RCC 7860 (cell line): ENCODE measurements at regions not wholly inside any gene's neighbourhood (a gene's known extent, or its start where the extent isn't known, plus 50 kb on each side); places are given as distances from the start of the nearest gene placed in this dataset.

Source experiments
- DNase-seq: peaks from one replicate; pipeline ENCODE4 v3.0.0-alpha.2; 2015; ENCODE audit warnings: low spot score
- FAIRE-seq: peaks from 2 replicates; lab custom pipeline; 2012; peaks lifted over from hg19 to GRCh38; lab: Jason Lieb, UNC

DNA sequence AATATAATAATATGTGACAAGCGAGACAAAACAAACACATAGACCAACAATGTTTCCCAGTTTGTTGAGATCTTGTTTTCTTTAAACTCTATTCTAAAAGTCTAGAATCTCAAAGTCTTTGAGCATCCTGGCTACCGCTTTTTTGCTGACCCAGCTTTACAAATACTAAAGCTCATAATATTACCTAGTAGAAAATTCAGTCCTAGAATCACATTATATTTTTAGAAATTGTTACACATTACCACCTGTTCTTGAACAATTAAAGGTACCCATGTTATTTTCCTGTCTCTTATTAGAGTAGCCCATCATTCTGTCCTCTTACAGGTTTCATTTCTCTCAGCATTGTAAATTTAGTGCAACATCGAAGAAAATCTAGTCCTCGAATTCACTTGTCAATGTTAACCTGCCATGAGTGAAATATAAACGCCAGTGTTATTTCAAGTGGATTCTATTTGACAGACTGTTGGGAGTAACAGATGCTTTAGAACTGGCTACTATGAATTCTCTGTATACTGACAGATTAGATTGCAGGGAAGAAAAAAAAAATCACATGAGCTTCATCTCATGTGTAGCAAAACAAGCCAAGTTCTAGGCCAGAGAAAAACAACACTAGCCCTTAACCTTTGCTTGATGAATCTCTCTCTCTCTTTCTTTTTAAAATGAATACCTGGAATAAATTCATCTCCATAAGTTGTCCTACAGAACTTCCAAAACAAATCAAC lies 851.2 kb upstream of the ADAMTS5 start:
- FAIRE-seq: no peak
- no peak for DNase-seq

DNA sequence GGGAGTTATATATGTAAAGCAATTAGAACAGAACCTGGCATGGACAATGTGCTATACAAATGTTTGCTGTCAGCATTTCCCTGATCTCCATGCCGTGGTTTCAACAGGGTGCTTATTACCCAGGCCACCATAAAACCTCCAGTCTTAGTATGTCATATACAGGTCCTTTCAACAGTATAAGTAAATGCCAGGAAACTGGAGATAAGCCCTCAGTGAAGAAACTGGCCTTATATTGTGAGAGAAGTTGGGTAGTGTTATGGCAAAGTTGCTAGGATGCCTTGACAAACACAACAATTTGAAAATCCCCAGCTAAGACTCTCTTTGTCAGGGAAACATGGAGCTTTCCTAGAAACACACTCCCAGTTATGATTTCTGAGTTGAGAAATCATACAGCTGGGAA lies 850.2 kb upstream of the ADAMTS5 start:
- FAIRE-seq: no peak
- DNase-seq: no peak

DNA sequence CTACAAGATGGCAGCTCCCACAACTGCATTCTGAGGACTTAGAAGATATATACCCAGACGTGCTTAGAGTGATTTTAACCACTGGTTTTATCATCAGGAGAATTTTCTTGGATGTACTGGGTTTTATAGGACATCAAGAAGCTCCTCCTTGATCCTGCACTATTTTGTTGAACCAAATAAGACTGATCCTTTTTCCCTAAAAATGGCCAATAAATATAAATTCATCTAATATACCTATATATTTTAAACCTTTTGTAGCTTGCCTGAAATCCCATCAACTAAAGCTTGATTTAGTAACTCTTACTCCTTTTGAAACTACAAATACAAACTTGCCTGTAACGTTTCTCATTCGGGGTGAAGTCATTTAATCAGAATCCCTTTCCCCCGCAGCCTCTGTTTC lies 849.4 kb upstream of the ADAMTS5 start:
- no peak for DNase-seq
- FAIRE-seq: no peak

DNA sequence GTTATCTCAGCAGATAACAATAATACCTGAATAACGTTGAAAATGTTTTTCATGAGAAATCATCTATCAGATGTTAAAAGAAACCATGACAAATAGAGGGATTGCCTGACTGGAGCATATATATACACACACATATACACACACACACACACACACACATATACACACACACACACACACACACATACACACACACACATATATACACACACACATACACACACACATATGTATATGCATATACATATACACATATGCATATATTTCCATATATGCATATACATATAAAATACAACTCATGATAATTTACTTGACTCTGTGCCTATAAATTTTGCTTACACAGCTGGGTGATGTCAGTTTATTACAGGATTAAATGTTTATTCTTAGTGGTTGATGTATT lies 847.3 kb upstream of the ADAMTS5 start:
- no peak for DNase-seq
- no peak for FAIRE-seq

DNA sequence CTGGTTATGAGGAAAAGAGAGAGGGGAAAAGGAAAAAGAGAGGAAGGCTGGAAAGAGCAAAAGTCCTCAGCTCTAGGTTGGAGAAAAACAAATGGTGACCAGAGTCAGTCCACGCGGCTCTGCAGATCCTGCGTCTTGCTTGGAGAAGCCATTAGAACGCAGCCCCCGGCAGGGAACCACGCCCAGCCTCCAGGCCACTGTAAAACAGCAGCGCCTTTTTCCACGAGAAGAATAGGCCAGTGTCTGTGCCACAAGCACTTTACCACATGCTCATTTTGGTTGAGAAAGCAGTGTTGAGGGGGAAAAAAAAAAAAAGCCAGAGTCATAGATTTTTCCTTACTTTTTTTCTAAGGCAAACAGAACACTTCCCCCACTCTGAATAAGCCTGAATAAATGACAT lies 846.9 kb upstream of the ADAMTS5 start:
- DNase-seq (no peak), FAIRE-seq (no peak)

DNA sequence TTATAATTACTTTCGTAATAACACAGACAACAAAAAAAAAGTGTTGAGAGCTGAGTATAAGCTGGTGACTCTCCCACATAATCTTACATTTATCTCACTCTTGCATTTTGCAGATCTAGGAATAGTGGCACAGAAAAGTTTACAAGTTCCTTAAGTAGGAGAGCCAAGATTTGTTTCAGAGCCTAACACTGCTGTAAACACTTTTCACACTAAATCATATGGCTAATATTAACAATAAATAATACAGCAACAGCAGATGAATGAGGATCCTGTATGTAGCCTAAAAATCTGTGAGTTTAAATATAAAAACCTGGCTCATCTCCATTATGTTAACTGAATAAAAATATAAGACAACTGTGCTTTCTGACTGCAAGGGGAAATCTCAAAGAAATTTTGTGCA lies 846.5 kb upstream of the ADAMTS5 start:
- DNase-seq (no peak), FAIRE-seq (no peak)

DNA sequence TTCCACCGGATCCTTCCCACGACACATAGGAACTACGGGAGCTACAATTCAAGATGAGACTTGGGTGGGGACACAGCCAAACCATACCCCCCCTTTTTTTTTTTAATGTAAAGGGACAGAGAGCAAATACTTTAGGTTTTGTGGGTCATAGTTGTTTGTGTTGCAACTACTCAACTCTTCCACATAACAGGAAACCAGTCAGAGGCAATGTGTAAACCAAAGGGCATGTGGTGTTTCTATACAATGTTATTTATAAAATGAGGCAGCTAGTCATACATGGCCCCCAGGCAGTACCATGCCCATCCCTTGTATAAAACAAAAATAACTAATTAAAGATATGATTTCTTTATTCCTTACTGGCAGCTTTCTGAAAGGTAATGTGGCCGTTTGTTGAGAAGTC lies 845.4 kb upstream of the ADAMTS5 start:
- FAIRE-seq: no peak
- DNase-seq: no peak

DNA sequence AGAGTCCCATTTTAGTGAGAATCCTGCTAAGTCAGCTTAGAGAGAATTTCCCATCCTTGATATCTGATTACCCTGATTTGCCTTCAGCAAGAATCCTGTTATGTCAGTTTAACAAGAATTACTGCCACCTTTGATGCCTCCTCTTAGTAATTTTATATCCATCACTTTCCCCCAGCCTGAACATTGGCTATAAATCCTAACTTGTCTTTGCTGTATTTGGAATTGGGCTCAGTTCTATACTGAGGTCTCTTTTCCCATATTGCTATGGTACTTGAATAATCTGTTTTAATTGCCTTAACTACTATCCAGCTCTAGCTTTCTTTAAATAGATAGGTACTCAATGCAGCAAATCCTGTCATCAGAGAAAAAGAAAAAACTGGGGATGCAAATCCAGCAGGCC lies 842.0 kb upstream of the ADAMTS5 start:
- DNase-seq (no peak), FAIRE-seq (no peak)

DNA sequence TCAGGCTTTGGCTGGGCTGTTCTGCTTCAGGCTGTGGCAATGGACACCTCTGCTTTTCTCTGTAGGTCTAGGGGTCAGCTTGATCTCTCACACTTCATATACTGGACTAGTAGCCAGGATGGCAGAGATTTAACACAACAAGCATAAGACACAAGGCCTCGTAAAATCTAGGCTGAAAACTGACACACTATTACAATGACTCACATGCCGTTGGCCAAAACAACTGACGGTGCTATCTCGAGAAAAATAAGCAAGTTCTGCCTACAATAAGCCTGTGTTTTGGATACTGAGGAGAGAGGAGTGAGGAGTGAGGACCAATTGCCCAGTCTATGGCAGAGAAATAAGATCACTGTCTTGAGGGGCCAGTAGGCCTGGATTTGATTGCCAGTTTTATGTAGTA lies 840.7 kb upstream of the ADAMTS5 start:
- no peak for FAIRE-seq
- no peak for DNase-seq

DNA sequence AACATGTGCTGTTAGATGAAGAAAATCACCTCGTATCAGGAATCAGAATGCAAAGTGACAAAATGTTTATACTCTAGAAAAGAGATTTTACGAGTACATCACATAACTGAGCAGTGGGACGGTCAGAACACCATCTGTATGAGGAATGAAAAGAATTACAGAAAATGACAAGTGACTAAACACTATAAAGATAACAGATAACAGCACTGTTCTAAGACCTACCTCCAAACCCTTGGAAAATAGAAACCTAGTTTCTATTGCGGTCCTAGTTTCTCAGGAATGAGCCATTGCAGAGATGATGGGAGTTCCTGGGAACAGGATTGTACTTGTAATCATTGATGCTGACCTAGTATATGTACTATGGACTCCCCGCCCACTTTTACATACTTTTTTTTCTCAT lies 839.4 kb upstream of the ADAMTS5 start:
- DNase-seq (no peak), FAIRE-seq (no peak)

DNA sequence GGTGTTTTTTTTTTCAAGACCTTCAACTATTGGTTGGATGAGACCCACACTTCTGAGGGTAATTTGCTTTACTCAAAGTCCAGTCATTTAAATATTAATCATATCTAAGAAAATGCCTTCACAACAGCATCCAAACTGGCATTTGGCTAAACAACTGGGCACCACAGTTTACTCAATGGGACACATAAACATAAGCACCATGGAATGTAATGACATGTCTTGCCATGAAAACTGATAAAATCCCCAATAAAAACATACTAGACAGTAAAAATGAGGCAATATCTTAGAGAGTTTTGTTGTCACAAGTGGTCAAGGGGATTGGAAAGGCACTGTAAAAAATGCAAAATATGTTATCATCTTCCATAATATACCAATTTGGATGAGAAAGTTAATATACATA lies 838.8 kb upstream of the ADAMTS5 start:
- no peak for FAIRE-seq

DNA sequence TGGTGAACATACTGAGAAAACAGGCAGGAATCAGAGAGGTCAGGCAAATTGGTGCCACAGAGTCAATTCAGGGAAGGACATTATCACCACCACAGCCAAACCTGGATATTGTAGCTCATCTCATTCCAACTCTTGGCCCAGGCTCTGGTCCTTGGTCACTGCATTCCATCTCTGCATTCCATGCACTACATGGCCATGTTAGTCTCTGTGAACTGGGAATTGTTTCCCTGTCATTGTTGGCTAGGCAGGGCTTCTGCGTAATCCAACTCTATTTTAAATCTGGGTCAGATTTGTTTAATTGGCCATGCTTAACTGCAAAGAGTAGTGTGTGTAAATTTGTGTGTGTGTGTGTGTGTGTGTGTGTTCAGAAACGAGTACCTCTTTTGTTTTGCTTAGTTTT lies 837.6 kb upstream of the ADAMTS5 start:
- FAIRE-seq (no peak), DNase-seq (no peak)

More for the DNA sequence above, 838.8 kb upstream of the ADAMTS5 start:
- DNase-seq: no peak

DNA sequence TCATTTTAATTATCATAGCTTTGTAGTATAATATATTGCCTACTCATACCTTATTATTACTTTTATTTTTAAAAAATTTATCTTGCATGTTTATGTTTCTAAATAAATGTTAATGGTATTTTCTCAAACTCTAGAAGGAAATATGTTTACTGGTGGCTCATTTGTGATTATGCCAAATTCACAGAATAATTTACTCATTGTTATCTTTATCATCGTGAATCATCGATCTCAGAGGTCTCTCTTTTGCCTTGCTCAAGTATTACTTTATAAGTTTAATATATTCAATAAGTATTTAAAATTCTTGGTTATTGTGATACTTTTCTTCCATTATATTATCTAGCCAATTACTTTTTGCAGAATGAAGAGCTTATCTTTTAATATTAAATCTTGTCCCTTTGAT lies 836.7 kb upstream of the ADAMTS5 start:
- no peak for DNase-seq
- peak; percentile 14 for FAIRE-seq

DNA sequence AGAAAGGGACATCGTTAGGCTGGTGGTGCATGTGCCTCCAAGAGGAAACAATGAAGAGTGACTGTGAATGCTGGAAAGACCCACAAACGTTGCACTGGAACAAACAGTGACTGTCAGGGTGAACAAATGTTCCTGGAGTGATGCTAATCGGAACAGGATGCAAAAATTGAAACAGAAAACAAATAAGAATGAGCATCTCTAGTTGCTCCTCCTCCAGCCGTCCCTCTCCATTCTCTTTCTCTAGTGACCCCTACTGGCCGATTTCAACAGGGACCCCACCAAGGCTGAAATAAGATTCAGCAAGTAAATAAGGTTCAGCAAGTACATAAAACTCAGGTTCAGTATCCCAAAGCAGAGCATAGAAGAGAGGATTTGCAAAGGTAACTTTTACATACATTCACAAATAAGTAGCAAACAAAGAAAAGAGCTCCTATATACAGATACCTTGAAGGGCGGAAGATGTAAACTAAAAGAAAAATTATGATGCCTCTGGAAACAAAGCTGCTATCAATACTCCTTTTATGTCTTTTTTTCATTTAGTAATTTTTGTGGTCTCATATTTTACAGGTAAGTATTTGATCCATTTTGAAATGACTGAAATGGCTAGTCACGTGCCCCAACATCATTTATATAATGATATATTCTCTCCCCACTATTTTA lies 836.1 kb upstream of the ADAMTS5 start:
- FAIRE-seq (no peak), DNase-seq (peak; percentile 21)

DNA sequence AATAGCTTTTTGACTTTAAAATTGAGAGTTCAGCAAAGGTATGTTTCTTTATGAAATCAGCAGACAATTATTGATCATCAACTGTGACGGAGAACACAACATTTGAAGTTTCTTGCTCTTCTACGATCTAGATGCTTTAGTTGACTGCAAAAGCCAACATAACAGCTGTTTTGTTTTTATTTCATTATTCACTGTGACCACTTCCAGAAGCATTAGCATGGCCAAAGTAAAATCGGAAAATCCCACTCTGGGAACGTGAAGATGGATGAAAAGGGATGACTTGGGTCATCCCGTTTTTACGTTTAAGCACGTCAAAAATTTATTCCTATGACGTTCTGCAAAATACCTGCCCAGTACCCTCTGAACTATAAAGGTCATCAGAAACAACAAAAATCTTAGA lies 833.0 kb upstream of the ADAMTS5 start:
- DNase-seq (no peak), FAIRE-seq (no peak)

DNA sequence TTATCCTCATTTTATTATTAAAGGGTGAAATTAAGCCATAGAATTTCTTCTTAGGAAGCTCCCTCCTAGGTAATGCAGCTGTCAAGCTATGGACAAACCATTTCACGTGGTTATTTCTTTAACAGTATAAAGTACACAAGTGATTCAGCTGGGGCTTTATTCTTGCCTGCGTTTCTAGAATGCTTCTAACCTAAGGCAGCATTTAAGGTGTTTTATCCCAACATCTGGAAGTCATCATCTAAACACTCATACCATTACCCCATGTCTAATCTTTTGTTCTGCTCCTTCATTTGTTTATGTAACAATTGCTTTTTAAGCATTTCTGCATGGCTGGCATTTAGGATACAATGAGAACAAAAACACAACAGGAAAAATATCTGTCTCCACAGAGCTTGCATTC lies 829.2 kb upstream of the ADAMTS5 start:
- no peak for DNase-seq
- no peak for FAIRE-seq

DNA sequence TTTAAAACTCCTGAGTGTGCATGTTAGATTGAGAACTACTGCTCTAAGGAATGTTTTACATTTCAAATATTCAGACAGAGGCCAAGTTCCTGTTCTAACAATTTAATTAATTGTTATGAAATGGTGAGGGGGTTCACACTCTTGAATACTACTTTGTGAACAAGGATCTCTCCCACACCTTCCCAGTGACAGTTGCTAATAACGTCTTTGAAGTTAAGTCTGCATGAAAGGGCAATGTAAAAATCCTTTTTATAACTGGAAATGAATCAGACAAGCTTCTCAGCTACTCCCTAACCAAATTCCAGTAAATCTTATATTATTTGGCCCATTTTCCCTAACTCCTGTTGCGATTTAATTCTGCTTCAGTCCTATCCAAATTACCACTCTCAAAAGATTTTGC lies 828.5 kb upstream of the ADAMTS5 start:
- no peak for DNase-seq
- FAIRE-seq: no peak

DNA sequence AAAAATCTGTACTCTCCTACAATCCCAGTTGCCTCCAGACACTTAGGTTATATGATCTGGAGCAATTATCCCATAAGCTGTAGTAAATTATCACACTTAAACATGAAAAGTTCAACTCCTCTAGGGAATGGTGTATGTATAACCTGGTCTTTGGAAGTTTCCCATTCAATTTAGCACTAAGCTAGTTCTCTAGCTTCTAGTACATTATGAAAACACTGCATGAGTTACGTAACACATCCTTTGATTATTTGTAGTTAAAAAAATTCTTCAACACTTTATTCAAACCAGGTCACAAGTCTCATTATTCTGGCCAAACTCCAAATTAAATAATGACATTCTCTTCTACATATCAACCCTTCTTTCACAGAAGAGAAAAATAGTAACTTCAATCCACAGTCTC lies 827.0 kb upstream of the ADAMTS5 start:
- no peak for FAIRE-seq
- DNase-seq: no peak

DNA sequence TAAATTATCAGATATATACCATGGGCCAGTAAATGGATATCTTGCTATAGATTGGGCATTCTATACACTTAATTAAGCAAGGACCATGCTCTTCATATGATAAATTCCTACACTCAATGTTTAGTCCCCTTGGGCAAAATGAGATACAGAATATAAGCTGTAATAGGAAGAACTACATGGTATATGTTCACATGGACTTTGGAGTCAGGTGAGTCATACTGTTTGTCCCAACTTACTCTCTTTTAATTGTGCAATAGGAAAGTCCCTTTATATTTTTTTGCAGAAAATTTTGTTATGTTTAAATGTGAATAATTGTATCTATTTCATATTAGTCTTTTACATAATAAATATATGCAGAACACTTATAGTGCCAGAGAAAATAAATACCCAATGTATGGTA lies 820.2 kb upstream of the ADAMTS5 start:
- DNase-seq: no peak
- no peak for FAIRE-seq

DNA sequence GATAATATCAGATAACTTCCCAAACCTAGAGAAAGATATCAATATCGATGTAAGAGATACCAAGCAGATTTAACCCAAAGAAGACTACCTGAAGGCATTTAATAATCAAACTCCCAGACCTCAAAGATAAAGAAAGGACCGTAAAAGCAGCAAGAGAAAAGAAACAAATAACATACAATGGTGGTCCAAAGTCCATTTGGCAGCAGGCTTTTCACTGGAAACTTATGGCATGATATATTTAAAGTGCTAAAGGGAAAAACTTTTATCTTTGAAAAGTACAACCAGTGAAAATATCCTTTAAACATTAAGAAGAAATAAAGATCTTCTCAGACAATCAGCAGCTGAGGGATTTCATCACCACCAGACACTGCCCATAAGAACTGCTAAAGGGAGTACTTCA lies 812.7 kb upstream of the ADAMTS5 start:
- DNase-seq (no peak), FAIRE-seq (no peak)

DNA sequence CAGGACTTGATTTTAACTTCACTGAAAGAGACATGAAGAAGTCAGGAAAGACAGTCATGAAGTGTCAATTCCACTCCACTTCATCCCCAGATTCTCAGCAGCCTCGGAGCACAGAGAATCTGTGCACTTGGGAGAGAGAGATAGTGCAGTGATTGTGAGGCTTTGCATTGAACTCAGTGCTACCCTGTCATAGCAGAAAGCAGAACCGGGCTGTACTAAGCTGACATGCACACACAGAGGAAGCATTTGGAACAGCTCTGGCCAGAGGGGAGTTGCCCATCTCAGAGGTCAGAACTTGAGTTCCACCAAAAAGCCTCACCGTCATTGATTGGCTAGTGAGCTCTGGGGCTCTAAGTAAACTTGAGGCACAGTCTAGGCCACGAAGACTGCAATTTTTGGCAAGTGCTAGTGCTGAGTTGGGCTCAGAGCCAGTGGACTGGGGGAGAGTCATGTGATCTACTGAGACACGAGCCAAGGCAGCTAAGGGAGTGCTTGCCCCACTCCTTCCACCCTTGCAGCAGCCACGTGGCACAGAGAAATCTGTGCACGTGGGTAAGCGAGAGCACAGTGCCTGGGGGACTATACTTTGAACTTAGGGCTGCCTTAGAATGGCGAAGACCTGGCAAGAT lies 810.2 kb upstream of the ADAMTS5 start:
- DNase-seq: no peak
- FAIRE-seq: no peak

DNA sequence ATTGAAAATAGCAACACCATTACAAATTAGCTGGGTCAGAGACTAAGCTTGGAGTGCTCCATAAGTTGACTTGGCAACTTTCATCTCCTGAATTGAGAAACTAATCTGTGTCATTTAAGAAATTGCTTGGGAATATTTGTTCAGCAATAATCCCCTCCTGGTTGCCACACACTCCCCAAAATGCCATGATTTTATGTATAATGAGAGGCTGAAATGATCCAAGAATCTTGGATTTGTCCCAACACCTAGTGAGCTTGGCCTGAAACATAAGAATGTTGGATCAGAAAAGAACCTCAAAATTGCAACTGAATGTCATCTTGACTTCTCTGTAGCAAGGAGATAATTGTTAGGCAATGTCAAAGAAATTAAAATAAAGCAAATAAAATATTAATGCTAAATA lies 805.9 kb upstream of the ADAMTS5 start:
- no peak for DNase-seq
- FAIRE-seq: no peak
